GM13976 (cell line): ENCODE measurements at regions not wholly inside any gene's neighbourhood (a gene's known extent, or its start where the extent isn't known, plus 50 kb on each side); places are given as distances from the start of the nearest gene placed in this dataset.
"Not testable (repeated sequence)": the region's sequence is repeated elsewhere in the genome, so short reads cannot be mapped to it uniquely, and the experiment has no call there.

Source experiments
- DNase-seq: peaks from one replicate; pipeline ENCODE4 v3.0.0; 2012; ENCODE audit warnings: low spot score
- CTCF ChIP-seq: IDR thresholded peaks from 2 replicates; pipeline ENCODE4 v1.5.1; 2012; ENCODE audit warnings: borderline replicate concordance, mild to moderate bottlenecking; ENCODE audit not compliant: insufficient read depth; ENCODE audit errors: extremely low read depth, missing control alignments, control extremely low read depth
- in situ Hi-C: fragments of 300-500 bp; cut with MboI; formaldehyde crosslinking; loops from one replicate; pipeline ENCODE4 v1.12.0; 2022; ENCODE audit warnings: low sequenced_read_pairs, mixed read lengths, inconsistent platforms; ENCODE audit not compliant: unreplicated experiment

GRCh38 chr22:26967282-26967681, 309.9 kb downstream of the MIAT start:
- no peak for TF ChIP-seq CTCF
- DNase-seq: no peak
- in situ Hi-C loops: no loop called here

- no peak for TF ChIP-seq CTCF
- in situ Hi-C loops: no loop called here
- DNase-seq: no peak
Observed at GRCh38 chr22:26968859-26969523, 311.6 kb downstream of the MIAT start.

GRCh38 chr22:26970809-26971394, 313.5 kb downstream of the MIAT start:
- no peak for TF ChIP-seq CTCF
- DNase-seq: no peak
- in situ Hi-C loops: no loop called here

- TF ChIP-seq CTCF: no peak
- no peak for DNase-seq
- in situ Hi-C loops: no loop called here
Observed at GRCh38 chr22:26972286-26972685, 314.9 kb downstream of the MIAT start.

GRCh38 chr22:26972915-26973314, 315.5 kb downstream of the MIAT start:
- in situ Hi-C loops, DNase-seq: not testable (repeated sequence)

- no peak for TF ChIP-seq CTCF
- in situ Hi-C loops: no loop called here
- DNase-seq: no peak
Observed at GRCh38 chr22:26974034-26974433, 316.6 kb downstream of the MIAT start.

GRCh38 chr22:26974914-26975803, 317.8 kb downstream of the MIAT start:
- no peak for DNase-seq
- no peak for TF ChIP-seq CTCF
- in situ Hi-C loops: no loop called here
